ENCODE measurements at regions not wholly inside any gene's neighbourhood (a gene's known extent, or its start where the extent isn't known, plus 50 kb on each side); places are given as distances from the start of the nearest gene placed in this dataset.
A peak's percentile ranks its signal among the peaks of the same experiment; 100 is the strongest.

- no peak overlapping the region for H3K4me3 ChIP-seq (ENCODE audit: low read depth in 1 of 5, low read length in 5 of 5)
- H3K36me3 ChIP-seq (ENCODE audit: control insufficient read depth in 5 of 5, insufficient read depth in 5 of 5, low read length in 5 of 5): no peaks in the 10 kb centered on the region
- H3K27me3 ChIP-seq (ENCODE audit: control insufficient read depth in 5 of 5, insufficient read depth in 4 of 5, low read length in 5 of 5): peaks cover 0 to 8% (median 0%) of the 10 kb centered on the region in 5 donors
- H3K4me1 ChIP-seq (ENCODE audit: control insufficient read depth in 5 of 5, insufficient read depth in 5 of 5, low read length in 5 of 5): no peaks in the 10 kb centered on the region
- H3K27ac ChIP-seq (ENCODE audit: low read depth, low read length): no peak overlapping the region
- H3K9ac ChIP-seq (ENCODE audit: low read length in 5 of 5): no peak overlapping the region
- H3K9me3 ChIP-seq (ENCODE audit: control insufficient read depth in 5 of 5, low read length in 5 of 5): peaks cover 0 to 9% (median 4%) of the 10 kb centered on the region in 5 donors
Measured at GRCh38 chr2:67955748-67956603, 106.8 kb downstream of the C1D start.

DNA sequence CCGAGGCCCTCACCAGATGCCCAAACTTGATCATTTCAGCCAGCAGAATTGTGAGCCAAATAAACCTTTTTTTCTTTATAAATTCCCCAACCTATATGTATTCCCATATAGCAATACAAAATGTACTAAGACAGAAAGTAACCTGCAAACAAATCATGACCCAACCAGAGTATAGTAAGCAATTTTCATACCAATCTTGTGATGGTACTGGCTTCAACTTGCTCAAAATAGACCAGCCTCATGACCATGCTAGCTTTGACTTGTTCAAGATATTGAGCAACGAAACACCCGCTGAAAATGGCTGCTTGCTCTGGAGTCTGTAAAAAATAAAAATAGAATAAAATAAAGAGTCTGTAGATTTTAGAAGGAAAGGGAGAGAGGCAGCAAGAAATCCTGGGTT is 97.6 kb downstream of the C1D start:
- Histone ChIP-seq H3K9ac (ENCODE audit: low read length in 5 of 5) (no peak overlapping the region), H3K4me3 (ENCODE audit: low read depth in 1 of 5, low read length in 5 of 5) (no peak overlapping the region), H3K9me3 (ENCODE audit: control insufficient read depth in 5 of 5, low read length in 5 of 5) (no peaks in the 10 kb centered on the region), H3K27ac (ENCODE audit: low read depth, low read length) (no peak overlapping the region), H3K36me3 (ENCODE audit: control insufficient read depth in 5 of 5, insufficient read depth in 5 of 5, low read length in 5 of 5) (no peaks in the 10 kb centered on the region), H3K4me1 (ENCODE audit: control insufficient read depth in 5 of 5, insufficient read depth in 5 of 5, low read length in 5 of 5) (no peaks in the 10 kb centered on the region), H3K27me3 (ENCODE audit: control insufficient read depth in 5 of 5, insufficient read depth in 4 of 5, low read length in 5 of 5) (no peaks in the 10 kb centered on the region)

DNA sequence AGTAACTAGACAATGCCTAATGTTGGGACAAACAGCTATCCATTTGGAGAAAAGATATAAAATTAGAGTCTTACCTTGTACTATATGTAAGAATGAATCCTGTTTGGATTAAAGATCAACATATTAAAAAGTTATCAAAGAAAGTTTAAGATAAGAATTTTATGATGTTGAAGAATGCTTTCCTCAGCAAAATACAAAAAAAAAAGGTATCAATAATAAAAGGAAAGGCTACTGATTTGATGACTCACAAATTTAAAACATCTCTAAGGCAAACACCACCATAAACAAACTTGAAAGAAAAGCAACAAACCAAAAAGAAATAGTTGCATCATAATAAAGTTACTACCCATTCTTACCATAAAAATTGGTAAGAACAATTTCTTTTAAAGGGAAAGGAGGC is 92.7 kb downstream of the C1D start:
- Histone ChIP-seq H3K4me3 (ENCODE audit: low read depth in 1 of 5, low read length in 5 of 5) (no peak overlapping the region), H3K4me1 (ENCODE audit: control insufficient read depth in 5 of 5, insufficient read depth in 5 of 5, low read length in 5 of 5) (peaks cover 0 to 12% (median 9%) of the 10 kb centered on the region in 5 donors), H3K9ac (ENCODE audit: low read length in 5 of 5) (no peak overlapping the region), H3K36me3 (ENCODE audit: control insufficient read depth in 5 of 5, insufficient read depth in 5 of 5, low read length in 5 of 5) (no peaks in the 10 kb centered on the region), H3K27me3 (ENCODE audit: control insufficient read depth in 5 of 5, insufficient read depth in 4 of 5, low read length in 5 of 5) (no peaks in the 10 kb centered on the region), H3K9me3 (ENCODE audit: control insufficient read depth in 5 of 5, low read length in 5 of 5) (no peaks in the 10 kb centered on the region), H3K27ac (ENCODE audit: low read depth, low read length) (no peak overlapping the region)

DNA sequence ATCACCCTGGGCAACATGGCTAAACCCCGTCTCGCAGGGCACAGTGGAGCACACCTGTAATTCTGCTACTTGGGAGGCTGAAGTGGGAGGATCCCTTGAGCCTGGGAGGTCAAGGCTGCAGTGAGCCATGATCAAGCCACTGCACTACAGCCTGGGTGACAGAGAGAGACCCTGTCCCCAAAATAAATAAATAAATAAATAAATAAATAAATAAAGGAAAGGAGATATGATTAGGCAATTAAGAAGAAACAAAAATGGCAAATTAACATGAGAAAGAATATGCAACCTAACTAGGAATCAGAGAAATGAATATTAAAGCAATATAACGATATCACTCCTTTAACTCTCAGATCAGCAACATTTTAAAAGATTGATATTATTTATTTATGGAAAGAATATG is 92.3 kb downstream of the C1D start:
- Histone ChIP-seq H3K9me3 (ENCODE audit: control insufficient read depth in 5 of 5, low read length in 5 of 5) (no peaks in the 10 kb centered on the region), H3K36me3 (ENCODE audit: control insufficient read depth in 5 of 5, insufficient read depth in 5 of 5, low read length in 5 of 5) (no peaks in the 10 kb centered on the region), H3K27me3 (ENCODE audit: control insufficient read depth in 5 of 5, insufficient read depth in 4 of 5, low read length in 5 of 5) (no peaks in the 10 kb centered on the region), H3K4me3 (ENCODE audit: low read depth in 1 of 5, low read length in 5 of 5) (no peak overlapping the region), H3K4me1 (ENCODE audit: control insufficient read depth in 5 of 5, insufficient read depth in 5 of 5, low read length in 5 of 5) (peaks cover 0 to 16% (median 14%) of the 10 kb centered on the region in 5 donors), H3K9ac (ENCODE audit: low read length in 5 of 5) (no peak overlapping the region), H3K27ac (ENCODE audit: low read depth, low read length) (no peak overlapping the region)

GRCh38 chr2:67974559-67975430 is 88.0 kb downstream of the C1D start:
- no peaks in the 10 kb centered on the region for H3K27me3 ChIP-seq (ENCODE audit: control insufficient read depth in 5 of 5, insufficient read depth in 4 of 5, low read length in 5 of 5)
- no peaks in the 10 kb centered on the region for H3K9me3 ChIP-seq (ENCODE audit: control insufficient read depth in 5 of 5, low read length in 5 of 5)
- H3K36me3 ChIP-seq (ENCODE audit: control insufficient read depth in 5 of 5, insufficient read depth in 5 of 5, low read length in 5 of 5): no peaks in the 10 kb centered on the region
- H3K27ac ChIP-seq (ENCODE audit: low read depth, low read length): peak overlapping the region; percentile 43
- H3K4me1 ChIP-seq (ENCODE audit: control insufficient read depth in 5 of 5, insufficient read depth in 5 of 5, low read length in 5 of 5): peaks cover 0 to 23% (median 20%) of the 10 kb centered on the region in 5 donors
- H3K9ac ChIP-seq (ENCODE audit: low read length in 5 of 5): peak overlapping the region in 2 of 5 donors; percentile 25 to 42
- peak overlapping the region; percentile 4 to 59 (median 36) for H3K4me3 ChIP-seq (ENCODE audit: low read depth in 1 of 5, low read length in 5 of 5)

GRCh38 chr2:67977464-67977863 is 85.3 kb downstream of the C1D start:
- Histone ChIP-seq H3K9me3 (ENCODE audit: control insufficient read depth in 5 of 5, low read length in 5 of 5) (peaks cover 0 to 4% (median 2%) of the 10 kb centered on the region in 5 donors), H3K36me3 (ENCODE audit: control insufficient read depth in 5 of 5, insufficient read depth in 5 of 5, low read length in 5 of 5) (no peaks in the 10 kb centered on the region), H3K4me1 (ENCODE audit: control insufficient read depth in 5 of 5, insufficient read depth in 5 of 5, low read length in 5 of 5) (peaks cover 0 to 23% (median 20%) of the 10 kb centered on the region in 5 donors), H3K27ac (ENCODE audit: low read depth, low read length) (no peak overlapping the region), H3K27me3 (ENCODE audit: control insufficient read depth in 5 of 5, insufficient read depth in 4 of 5, low read length in 5 of 5) (no peaks in the 10 kb centered on the region), H3K4me3 (ENCODE audit: low read depth in 1 of 5, low read length in 5 of 5) (no peak overlapping the region), H3K9ac (ENCODE audit: low read length in 5 of 5) (no peak overlapping the region)

DNA sequence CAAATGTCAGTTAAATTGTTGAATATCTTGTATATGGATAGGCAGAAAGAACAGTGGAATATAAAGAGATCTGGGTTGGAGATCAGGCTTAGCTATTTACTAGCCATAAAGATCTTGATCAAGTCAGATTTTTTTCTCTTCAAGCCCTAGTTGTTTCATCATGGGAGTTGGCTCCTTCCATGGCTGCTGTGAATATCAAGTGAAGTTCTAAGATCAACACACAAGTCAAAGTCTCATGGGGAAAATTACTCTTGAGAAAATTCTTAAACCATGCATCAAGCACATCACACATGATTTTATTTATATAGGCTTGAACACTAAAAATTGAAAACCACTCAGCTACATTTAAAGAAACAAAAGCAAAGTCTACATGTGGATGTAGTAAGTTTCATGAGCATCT is 79.8 kb downstream of the C1D start:
- H3K36me3 ChIP-seq (ENCODE audit: control insufficient read depth in 5 of 5, insufficient read depth in 5 of 5, low read length in 5 of 5): no peaks in the 10 kb centered on the region
- peaks cover 0 to 4% (median 2%) of the 10 kb centered on the region in 5 donors for H3K9me3 ChIP-seq (ENCODE audit: control insufficient read depth in 5 of 5, low read length in 5 of 5)
- no peak overlapping the region for H3K4me3 ChIP-seq (ENCODE audit: low read depth in 1 of 5, low read length in 5 of 5)
- no peaks in the 10 kb centered on the region for H3K4me1 ChIP-seq (ENCODE audit: control insufficient read depth in 5 of 5, insufficient read depth in 5 of 5, low read length in 5 of 5)
- no peak overlapping the region for H3K9ac ChIP-seq (ENCODE audit: low read length in 5 of 5)
- no peaks in the 10 kb centered on the region for H3K27me3 ChIP-seq (ENCODE audit: control insufficient read depth in 5 of 5, insufficient read depth in 4 of 5, low read length in 5 of 5)
- H3K27ac ChIP-seq (ENCODE audit: low read depth, low read length): no peak overlapping the region

DNA sequence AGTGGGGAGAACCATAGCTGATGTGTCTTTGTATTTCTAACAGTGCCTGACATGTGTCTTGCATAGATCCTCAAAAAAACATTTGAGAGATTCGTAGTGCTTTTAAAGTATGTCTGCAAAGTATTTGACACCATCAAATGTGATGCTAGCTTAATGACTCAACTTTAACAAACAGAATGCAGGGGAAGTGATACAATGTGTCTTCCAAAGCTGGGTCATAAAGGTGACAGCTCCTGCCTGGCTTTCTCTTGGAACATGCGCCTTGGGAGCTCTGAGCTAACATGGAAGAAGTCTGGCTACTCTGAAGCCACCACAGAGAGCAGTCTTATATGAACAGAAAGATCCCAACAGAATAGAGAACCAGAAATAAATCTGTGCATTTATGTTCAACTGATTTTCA is 78.2 kb downstream of the C1D start:
- Histone ChIP-seq H3K9me3 (ENCODE audit: control insufficient read depth in 5 of 5, low read length in 5 of 5) (peaks cover 0 to 5% (median 2%) of the 10 kb centered on the region in 5 donors), H3K27ac (ENCODE audit: low read depth, low read length) (no peak overlapping the region), H3K9ac (ENCODE audit: low read length in 5 of 5) (no peak overlapping the region), H3K4me3 (ENCODE audit: low read depth in 1 of 5, low read length in 5 of 5) (no peak overlapping the region), H3K27me3 (ENCODE audit: control insufficient read depth in 5 of 5, insufficient read depth in 4 of 5, low read length in 5 of 5) (no peaks in the 10 kb centered on the region), H3K4me1 (ENCODE audit: control insufficient read depth in 5 of 5, insufficient read depth in 5 of 5, low read length in 5 of 5) (no peaks in the 10 kb centered on the region), H3K36me3 (ENCODE audit: control insufficient read depth in 5 of 5, insufficient read depth in 5 of 5, low read length in 5 of 5) (no peaks in the 10 kb centered on the region)

- Histone ChIP-seq H3K27me3 (ENCODE audit: control insufficient read depth in 5 of 5, insufficient read depth in 4 of 5, low read length in 5 of 5) (no peaks in the 10 kb centered on the region), H3K4me3 (ENCODE audit: low read depth in 1 of 5, low read length in 5 of 5) (no peak overlapping the region), H3K27ac (ENCODE audit: low read depth, low read length) (no peak overlapping the region), H3K36me3 (ENCODE audit: control insufficient read depth in 5 of 5, insufficient read depth in 5 of 5, low read length in 5 of 5) (no peaks in the 10 kb centered on the region), H3K4me1 (ENCODE audit: control insufficient read depth in 5 of 5, insufficient read depth in 5 of 5, low read length in 5 of 5) (no peaks in the 10 kb centered on the region), H3K9ac (ENCODE audit: low read length in 5 of 5) (no peak overlapping the region), H3K9me3 (ENCODE audit: control insufficient read depth in 5 of 5, low read length in 5 of 5) (peaks cover 0 to 2% (median 0%) of the 10 kb centered on the region in 5 donors)
Measured at GRCh38 chr2:67985586-67985985, 77.2 kb downstream of the C1D start.

DNA sequence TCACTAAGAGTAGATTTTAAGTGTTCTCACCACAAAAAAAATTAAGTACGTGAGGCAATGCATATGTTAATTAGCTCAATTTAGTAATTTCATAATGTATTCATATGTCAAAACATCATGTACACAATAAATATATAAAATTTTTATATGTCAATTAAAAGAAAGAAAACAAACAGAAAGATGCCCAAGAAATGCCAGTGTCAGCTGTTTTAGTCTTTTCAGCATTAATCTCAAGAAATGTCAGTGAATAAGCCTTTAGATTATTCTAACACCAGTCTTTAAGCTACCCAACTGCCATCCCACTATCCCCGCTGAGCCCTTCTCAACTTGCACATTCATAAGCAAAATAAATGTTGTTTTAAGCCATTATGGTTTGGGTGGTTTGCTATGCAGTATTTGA is 76.5 kb downstream of the C1D start:
- Histone ChIP-seq H3K27ac (ENCODE audit: low read depth, low read length) (no peak overlapping the region), H3K4me3 (ENCODE audit: low read depth in 1 of 5, low read length in 5 of 5) (no peak overlapping the region), H3K36me3 (ENCODE audit: control insufficient read depth in 5 of 5, insufficient read depth in 5 of 5, low read length in 5 of 5) (no peaks in the 10 kb centered on the region), H3K4me1 (ENCODE audit: control insufficient read depth in 5 of 5, insufficient read depth in 5 of 5, low read length in 5 of 5) (no peaks in the 10 kb centered on the region), H3K9ac (ENCODE audit: low read length in 5 of 5) (no peak overlapping the region), H3K9me3 (ENCODE audit: control insufficient read depth in 5 of 5, low read length in 5 of 5) (peaks cover 0 to 2% (median 0%) of the 10 kb centered on the region in 5 donors), H3K27me3 (ENCODE audit: control insufficient read depth in 5 of 5, insufficient read depth in 4 of 5, low read length in 5 of 5) (no peaks in the 10 kb centered on the region)
